ENCODE measurements at regions not wholly inside any gene's neighbourhood (a gene's known extent, or its start where the extent isn't known, plus 50 kb on each side); places are given as distances from the start of the nearest gene placed in this dataset.

DNA sequence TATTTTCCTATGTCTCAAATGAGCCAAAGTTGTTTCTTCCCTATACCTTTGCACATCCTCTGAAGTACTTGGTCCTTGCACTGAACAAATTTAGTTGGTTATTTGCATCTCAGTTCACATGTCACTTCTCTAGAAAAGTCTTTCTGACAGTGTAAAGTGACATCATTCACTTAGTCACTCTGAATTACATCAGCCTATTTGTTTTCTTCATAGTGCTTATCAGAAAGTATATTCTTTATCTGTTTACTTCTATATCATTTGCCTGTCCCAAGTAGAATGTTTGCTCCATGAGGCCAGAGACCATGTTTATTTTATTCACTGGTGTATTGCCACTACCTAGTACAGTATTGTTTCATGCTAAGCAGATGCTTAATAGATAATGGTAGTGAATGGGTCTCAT is 173.7 kb downstream of the HNMT start:
- TF ChIP-seq POLR2AphosphoS5 (IDR thresholded peaks at IDR 0.05; ENCODE audit: low read depth, low read length) (no peak), TAF1 (IDR thresholded peaks at IDR 0.05; ENCODE audit: borderline replicate concordance, low read depth, low read length) (no peak)

Measured in GM12892 (cell line).